H4 (cell line): ENCODE measurements at regions not wholly inside any gene's neighbourhood (a gene's known extent, or its start where the extent isn't known, plus 50 kb on each side); places are given as distances from the start of the nearest gene placed in this dataset.
A peak's percentile ranks its signal among the peaks of the same experiment; 100 is the strongest.
"Not testable (repeated sequence)": the region's sequence is repeated elsewhere in the genome, so short reads cannot be mapped to it uniquely, and the experiment has no call there.

Experiments used
- DNase-seq: peaks from one replicate; pipeline ENCODE4 v3.0.0-alpha.2; 2015; ENCODE audit warnings: low spot score

DNA sequence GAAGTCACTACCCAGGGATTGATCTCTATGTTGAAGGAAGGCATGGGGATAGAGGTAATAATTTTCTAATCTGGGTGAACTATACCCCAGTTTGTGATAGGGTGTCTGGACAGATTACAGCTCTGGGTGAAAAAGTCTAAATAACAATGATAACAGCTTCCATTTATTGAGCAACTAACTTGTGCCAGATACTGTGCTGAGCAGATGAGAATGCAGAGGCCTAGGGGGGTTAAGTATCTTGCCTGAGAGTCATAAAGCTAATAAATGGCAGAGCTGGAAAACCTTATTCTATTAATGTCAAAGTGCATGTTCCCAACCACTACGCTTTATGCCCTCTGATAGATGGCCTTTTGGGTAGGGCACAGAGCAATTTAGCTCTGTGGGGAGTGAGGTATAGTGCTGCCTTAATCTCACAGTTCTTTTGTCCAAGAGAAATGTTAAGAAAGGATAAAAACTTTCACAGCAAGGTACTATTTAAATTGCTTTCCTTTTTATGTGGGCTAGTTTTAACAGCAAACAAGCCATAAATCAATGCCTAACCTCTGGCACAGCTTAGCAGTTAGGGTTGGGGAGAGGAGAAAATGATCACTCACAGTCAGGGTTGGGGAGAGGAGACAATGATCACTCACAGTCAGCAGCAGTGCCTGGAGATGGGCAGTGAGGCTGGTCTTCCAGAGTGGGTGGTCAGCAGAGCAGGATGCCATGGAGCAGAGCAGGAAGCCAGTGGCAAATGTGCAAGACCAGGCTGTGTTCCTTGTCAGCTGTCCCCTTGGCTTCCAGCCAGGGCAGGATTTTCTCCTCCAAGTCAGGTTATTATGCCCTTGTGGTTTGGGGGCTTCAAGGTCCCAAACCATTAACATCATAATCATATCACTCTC is 187.0 kb downstream of the CARTPT start:
- DNase-seq = no peak

DNA sequence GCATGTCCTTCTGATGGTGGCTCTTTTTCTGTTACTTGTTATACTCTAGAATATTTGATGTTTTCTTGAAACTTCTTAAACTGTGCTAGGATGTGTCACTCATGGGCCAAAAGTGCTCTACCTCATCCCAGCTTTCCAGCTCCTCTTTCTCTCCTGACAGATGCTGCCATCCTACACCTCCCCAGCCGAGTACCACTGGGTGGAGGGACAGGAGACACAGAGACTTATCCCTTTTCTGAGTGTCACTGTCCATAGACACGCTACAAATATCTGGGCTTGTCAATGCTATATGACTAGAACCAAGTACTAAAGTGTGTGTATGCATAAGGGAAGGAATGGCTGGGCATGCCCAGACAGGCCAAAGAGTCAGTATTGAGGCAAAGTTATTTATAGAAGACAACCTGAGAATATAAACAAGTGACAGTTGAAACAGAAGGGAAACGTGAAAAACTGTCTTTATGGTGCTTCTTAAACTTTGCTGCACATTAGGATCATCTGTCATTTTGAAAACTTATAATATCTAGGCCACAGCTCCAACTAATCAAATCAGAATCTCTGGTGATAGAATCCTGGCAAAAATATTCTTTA is 188.0 kb downstream of the CARTPT start:
- no peak for DNase-seq

DNA sequence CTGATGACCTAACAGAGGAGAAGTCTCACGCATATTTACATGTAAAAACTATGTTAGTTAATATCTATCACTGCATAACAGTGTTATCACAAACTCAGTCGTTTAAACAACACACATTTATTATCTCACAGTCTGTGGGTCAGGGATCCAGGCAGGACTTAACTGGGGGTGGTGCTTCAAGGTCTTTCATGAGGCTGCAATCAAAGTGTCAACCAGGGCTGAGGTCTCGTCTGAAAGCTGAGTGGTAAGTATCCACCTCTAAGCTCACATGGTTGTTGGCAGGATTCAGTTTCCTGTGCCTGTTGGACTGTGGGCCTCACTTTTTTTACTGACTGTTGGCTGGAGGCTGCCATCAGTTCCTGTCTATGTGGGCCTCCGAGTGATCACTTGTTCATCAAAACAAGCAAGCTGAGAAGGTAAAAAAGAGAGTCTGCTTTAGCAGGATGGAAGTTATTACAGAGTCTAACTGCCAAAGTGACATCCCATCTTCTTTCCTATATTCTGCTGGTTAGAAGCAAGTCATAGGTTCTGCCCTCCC is 188.6 kb downstream of the CARTPT start:
- DNase-seq = no peak

DNA sequence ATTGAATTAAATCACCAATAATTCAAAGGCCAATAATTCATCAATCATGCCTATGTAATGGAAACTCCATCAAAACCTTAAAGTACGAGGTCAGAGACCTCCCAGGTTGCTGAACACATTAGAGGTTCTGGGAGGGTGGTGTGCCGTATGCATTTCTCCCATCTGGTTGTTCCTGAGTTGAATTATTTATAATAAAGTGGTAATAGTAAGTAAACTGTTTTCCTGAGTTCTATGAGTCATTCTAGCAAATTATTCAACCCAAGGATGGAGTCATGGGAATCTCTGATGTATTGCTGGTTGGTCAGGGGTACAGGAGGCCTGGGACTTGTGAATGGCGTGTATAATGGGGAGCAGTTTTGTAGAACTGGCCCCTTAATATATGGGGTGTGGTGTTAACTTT is 191.7 kb downstream of the CARTPT start:
- DNase-seq = peak; percentile 13

DNA sequence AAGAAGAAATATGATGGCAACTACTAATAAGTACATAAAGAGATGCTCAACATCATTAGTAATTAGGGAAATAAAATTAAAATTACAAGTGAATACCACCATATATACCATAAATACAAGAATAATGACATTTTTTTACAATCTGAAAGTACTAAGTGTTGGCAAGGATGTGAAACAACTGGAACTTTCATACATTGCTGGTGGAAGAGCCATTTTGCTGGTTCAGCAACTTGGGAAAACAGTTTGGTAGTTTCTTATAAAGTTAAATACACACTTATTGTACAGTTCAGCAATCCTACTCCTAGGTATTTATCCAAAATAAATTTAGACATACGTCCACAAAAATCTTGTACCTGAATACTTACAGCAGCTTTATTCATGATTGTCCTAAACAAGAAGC is 192.9 kb downstream of the CARTPT start:
- DNase-seq = no peak

DNA sequence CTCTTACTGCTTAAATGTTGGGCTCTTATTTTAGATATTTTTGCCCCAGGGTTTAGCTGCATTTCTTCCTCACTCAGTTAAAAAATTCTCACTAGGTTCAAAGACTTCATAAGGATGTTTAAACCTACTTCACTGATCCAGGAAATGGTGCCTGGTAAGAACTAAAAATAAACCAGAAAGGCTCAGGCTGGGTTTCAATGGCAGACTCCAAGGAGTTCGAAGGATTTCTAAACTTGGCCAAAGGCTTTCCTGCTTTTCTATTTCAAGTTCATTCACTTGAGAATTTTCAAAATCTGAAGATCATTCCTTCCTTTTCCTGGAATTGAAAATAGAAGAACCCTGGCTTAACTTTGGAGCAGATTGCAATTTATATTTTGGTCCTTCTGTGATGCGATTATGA is 193.0 kb upstream of the MAP1B start:
- DNase-seq = no peak

DNA sequence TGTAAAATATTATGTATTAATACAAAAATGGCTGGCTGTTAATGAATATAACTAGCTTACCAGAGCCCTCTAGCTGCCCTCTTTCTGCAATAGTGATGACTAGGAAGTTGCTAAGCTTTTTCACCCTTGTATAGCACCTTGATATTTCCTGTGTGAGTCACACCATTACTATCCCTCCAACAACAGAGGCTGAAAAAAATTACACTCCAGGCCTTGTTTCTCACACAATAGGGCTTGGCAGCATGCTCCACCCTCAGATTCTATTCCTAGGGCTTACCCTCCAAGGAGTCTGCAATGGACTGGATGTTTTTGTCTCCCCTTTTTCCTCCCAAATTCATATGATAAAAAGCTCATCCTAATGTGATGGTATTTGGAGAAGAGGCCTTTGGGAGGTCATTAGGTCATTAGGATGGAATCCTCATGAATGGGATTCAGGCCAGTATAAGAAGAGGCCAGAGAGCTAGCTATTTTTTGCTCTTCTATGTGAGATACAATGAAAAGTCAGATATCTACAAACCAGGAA is 184.6 kb upstream of the MAP1B start:
- DNase-seq = peak; percentile 81

DNA sequence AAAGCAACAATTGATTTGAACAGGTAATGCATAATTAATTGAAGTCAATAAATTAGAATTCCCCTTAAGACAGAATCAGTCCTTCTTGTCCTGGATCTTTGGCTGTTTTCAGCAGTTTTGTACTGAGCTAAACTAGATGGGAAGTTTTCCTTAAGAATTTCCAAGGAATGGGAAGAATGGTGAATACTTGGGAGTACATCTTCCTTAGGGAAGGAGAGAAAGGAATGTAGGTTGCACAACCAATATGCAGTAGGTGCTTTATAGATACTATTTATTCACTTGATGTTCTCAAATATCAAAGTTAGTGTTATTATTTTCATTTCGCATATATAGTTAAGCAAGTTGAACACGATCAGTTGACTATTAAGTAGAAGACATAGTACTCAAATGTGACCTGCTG is 183.5 kb upstream of the MAP1B start:
- no peak for DNase-seq

DNA sequence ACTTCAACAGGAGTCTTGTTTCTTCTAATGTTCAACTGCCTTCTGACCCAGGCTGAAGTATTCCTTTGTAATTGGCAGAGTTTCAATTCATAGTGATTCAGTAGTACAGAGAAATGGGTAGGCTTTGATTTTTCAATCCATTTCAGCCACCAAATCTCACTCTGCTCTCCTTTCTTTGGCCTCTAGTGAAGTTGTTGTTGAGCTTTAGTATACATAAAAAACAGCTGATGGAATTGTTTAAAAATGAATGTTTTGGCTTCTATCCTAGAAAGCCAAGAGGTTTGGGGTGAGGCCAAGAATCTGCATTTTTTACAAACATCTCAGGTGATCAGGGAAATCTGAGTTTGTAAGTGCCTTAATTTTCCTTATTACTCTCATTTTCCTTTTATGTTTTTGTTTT is 182.9 kb upstream of the MAP1B start:
- DNase-seq = peak; percentile 31

DNA sequence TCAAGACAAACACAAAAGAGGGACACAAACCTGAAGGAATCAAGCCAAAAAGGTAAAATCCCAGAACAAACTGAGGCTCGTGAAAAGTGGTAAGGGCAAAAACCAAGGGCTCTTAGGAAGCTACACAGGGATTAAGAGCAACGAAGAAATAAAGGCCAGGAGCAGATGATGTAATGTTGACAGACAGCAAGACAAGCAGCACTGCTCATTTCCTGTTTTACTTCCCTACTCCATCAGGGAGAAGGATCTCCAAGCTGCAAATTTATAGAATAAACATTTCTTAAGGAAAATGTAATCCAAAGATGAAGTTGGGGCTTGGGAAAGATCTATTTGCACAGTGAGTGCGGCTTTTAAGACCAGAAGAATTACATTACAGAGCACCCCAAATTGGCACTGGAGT is 182.3 kb upstream of the MAP1B start:
- DNase-seq = peak; percentile 75

DNA sequence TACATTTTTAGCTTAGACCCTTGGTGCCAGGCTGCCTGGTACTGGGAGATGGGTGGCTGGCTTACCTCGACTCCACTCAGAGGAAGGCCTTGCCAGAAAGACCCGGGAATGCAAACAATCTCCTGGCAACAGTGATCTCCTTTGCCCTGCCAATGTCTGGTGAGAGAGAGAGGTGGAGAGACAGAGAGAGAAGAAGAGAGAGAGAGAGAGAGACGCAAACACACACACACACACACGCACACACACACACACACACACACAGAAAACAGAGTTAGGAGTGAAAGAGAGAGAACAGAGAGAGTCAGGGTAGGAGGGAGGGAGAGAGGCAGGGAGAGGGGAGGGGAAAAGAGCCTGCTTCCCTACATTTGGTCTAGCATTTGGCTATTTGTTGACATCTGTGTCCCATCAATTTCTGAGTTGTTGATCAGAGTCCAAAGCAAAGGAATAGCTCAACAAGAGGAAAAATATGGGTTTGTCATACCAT is 181.6 kb upstream of the MAP1B start:
- DNase-seq = peak; percentile 30

DNA sequence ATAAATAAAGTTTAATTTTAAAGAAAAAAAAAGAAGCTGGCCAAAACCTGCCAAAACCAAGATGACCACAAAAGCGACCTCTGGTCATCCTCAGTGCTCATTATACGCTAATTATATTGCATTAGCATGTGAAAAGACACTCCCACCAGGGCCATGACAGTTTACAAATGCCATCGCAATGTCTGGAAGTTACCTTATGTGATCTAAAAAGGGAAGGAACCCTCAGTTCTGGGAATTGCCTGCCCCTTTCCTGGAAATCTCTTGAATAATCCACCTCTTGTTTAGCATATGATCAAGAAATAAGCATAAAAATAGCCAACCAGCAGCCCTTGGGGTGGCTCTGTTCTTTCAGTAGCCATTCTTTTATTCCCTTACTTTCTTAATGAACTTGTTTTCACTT is 178.3 kb upstream of the MAP1B start:
- no peak for DNase-seq

DNA sequence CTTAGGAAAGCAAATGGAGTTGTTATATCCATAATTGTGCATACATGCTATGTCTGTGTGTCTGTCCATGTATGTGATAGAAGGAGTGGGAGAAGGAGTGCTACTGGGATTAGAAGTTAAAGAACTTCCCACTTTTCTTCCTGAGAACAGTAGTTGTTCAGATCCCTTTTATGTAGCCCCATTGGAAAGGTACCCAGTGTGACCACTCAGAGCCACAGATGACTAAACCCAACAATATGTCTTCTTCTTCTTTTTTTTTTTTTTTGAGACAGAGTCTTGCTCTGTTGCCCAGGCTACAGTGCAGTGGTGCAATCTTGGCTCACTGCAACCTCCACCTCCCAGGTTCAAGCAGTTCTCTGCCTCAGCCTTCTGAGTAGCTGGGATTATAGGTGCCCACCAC is 176.7 kb upstream of the MAP1B start:
- DNase-seq = not testable (repeated sequence)

DNA sequence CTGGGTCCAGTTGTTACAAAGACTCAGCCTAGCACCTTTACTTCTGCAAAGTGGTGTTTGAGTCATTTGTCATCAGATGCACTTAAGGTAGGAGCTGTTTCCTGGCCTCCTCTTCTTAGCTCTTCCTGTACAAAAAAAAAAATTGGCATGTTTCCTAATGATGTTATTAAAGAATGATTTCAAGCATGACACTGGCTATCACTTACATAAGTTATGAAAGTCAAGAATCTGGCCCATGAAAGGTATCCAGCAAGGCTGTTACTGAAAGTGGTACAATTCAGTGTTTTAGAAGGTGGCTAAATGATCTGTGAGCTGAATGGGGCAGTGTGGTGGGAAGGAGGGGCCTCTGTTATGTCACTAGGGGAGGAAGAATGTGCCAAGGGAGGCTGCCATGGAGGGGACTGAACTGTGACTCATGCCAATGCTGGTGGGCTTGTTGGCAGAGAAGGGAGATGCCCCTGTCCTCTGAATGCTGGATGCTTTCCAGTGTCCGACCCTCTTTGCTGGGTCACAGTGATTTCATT is 175.1 kb upstream of the MAP1B start:
- DNase-seq = peak; percentile 58

DNA sequence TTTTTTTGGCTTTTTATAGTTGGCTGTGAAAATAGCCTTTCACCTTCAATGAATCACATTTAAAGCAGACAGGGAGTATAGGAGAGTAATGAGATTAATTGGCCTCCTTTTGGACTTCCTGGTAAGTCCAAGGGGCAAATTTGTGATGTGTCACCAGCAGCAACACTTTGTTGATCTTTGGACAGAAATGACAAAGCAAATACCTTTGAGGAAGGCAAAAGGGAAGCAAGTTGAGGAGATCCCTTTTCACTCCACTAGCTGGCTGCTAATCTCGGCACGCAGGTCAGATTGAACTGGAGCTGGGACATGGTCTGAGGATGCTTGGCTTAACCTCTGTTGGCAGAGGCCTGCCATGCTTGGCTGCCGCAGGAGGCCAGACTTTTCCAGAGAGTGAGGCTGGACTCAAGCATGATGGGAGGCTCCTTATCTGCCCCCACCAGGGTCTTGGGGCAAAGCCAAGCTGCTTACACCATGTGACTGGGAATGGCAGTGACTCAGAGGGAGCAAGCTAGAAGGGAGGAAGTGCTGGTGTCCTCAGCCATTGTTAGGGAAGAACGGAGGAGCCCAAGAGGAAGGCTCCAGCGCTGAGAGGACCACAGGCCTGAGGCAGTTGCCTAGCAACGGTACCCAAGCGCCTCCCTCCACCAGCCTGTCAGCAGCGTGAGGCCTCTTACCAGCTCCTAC is 174.5 kb upstream of the MAP1B start:
- DNase-seq = peak; percentile 93

DNA sequence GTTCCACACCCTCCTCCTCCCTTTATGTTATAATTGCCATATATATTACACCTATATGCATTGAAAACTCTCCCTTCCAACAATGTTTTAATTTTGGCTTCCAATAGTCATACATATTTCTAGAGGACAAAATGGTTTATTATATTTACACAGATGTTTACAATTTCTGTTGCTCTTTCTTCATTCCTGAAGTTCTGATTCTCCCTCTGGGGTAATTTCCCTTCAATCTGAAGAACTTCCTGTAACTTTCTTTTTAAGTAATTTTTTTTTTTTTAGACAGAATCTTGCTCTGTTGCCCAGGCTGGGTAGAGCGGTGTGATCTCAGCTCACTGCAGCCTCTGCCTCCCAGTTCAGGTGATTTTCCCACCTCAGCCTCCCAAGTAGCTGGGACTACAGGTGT is 173.0 kb upstream of the MAP1B start:
- no peak for DNase-seq

DNA sequence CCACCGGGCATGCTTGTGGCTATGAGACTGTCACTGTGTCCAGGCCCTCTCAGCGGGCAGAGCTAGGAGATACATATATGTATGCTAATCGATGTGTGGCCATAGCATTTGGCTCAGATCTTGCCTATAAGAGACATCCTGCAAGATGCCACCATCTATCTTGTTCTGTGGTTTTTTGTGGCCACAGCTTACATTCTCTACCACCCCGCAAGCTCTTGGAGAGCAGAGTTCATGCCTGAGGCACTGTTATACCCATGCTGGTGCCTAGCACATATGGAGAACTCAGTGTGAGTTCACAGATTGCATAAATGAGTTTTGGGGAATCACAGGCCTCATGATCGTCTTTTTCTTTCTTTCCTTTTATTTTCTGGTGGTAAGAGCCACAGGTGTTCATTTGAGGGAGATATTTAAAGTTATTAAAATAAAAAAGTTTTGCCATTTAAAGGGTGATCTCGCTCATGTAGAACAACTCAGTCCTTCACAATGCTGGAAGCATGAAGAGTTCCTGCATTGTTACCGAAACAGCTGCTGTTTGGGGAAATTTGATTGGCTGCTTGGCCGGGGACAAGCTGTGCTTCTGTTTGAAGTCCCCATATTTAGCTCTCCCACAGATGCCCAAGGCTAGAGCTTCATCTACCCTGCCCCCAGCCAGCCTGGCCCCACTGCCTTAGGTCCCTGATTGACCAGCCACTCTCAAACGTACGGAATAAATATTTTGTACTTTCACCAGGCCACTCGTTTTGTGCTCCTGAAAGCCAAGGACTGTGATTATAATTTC is 169.2 kb upstream of the MAP1B start:
- peak; percentile 31 for DNase-seq

DNA sequence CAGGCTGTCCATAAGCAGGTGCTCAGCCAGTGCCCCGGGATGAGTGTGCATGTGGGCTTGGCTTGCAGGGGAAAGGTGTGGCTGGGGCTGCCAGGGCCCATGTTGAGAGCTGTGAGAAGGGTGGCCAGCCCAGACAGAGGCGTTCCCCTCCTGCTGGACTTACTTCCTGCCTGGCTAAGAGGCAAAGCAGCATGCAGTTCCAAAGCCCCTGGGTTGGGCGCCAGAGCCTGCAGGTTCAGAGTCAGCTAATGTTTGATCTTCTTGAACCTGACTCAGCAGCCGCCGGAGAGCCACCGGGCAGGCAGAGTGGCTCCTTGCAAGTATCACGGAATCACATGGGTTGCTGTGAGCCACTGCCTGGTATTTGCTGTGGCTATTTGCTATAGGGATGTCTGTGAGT is 168.4 kb upstream of the MAP1B start:
- DNase-seq = peak; percentile 13

DNA sequence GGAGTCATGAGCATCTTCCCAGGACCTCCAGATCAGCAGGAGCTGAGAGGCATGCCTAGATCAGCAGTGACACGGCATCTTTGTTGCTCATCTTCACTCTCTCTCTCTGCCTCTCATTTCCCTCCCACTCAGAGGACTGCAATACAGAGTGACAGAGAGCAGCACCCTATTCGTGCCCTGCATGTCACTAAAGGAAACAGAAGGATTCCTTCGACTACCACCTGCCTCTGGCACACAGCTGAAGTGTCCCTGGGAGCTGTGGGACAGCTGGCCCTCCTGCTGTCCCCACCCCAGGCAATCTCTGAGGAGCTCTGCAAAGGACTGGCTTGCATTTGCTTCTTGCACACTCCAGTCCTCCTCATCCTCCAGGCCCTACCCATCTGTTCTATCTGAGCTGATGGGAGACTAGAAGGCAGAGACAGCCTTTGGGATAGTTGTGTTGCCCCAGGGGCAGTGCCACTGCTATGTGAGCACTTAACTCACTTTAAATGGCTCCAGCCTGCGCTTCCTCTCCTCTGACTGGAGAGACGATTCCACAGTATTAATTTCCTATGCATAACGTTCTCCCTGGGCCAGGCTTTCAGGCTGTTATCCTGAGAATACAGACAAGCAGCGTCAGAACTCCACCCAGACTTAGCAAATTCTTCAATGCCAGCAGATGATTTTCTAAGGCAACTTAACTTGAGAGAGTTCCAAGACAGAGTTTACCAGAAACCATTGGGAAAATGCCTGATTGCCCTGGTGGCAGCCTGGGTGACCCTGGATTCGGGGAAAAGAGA is 167.6 kb upstream of the MAP1B start:
- DNase-seq = no peak

DNA sequence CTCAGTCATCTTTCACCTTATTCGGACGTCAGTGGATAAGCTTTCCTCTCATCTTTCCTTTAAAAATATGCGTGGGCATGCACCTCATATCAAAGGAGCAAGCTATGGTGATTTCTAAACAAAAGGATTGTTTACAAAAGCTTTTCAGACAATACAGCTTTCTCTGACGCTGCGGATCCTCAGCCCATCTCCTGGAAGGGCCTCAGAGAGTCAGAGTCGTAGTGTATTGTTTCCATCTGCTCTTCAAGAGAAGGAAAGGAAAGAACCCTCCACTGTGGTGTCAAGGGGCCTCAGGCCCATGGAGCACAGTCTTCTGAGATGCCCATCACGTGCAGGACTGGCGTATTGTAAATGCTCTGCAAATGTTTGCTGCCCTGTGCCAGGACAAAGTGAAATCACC is 163.4 kb upstream of the MAP1B start:
- DNase-seq = no peak
